HepG2 (cell line): ENCODE measurements at regions not wholly inside any gene's neighbourhood (a gene's known extent, or its start where the extent isn't known, plus 50 kb on each side); places are given as distances from the start of the nearest gene placed in this dataset.

ENCODE experiments used
- ATAC-seq: fragments of 200-7000 bp; cut with Tn5 transposase; 3 replicates; pipeline ENCODE4 v1.9.1; 2020; ENCODE audit warnings: mild to moderate bottlenecking, moderate library complexity
- BruUV-seq: library from RNA; stranded (reverse); fragments of 400-500 nt; replicated peaks from 2 replicates; lab custom pipeline; 2021; lab: Mats Ljungman, UMichigan
- CTCF ChIA-PET: fragments of 300-600 bp; formaldehyde crosslinking; extraction: SDS; loops from one replicate; lab custom pipeline; 2021; ENCODE audit warnings: low total read pairs, inconsistent platforms, low intra/inter-chr PET ratio; lab: Yijun Ruan, JAX
- POLR2A ChIA-PET: fragments of 350-600 bp; sonication (Branson Sonifier 250); formaldehyde crosslinking; loops from one replicate; lab custom pipeline; 2020; ENCODE audit warnings: antibody characterized with exemption, inconsistent platforms; lab: Yijun Ruan, JAX
- DNase-seq: peaks from one replicate; pipeline ENCODE4 v3.0.0-alpha.2; 2015; ENCODE audit warnings: low spot score
- FAIRE-seq: peaks from 3 replicates; lab custom pipeline; 2011; peaks lifted over from hg19 to GRCh38; lab: Jason Lieb, UNC
- H2AFZ ChIP-seq: one replicate; pipeline ENCODE4 v1.6.1; 2011; ENCODE audit warnings: low read length, inconsistent platforms
- H3K27ac ChIP-seq: fragments of 300-600 bp; 3 replicates; pipeline ENCODE4 v1.8.0; 2011; ENCODE audit warnings: mixed run types, mild to moderate bottlenecking, mixed read lengths, low read length, inconsistent platforms; ENCODE audit not compliant: insufficient read depth; ENCODE audit errors: extremely low read length
- H3K27me3 ChIP-seq, 2 experiments: fragments of 200-600 bp in 1 of 2; 2 replicates in 1 of 2; 3 replicates in 1 of 2; pipeline versions ENCODE4 v1.6.0 to v1.8.0; 2011; ENCODE audit warnings: low read length in 2 of 2, mild to moderate bottlenecking in 2 of 2, moderate library complexity in 2 of 2, inconsistent platforms in 1 of 2; ENCODE audit not compliant: insufficient read depth in 2 of 2, control insufficient read depth in 1 of 2
- H3K36me3 ChIP-seq, 2 experiments: fragments of 200-600 bp in 1 of 2; replicated peaks in 1 of 2; 2 replicates in 1 of 2; 3 replicates in 1 of 2; pipeline versions ENCODE4 v1.5.1 to v1.8.0; 2011; ENCODE audit warnings: low read length in 2 of 2, inconsistent platforms in 1 of 2; ENCODE audit not compliant: insufficient read depth in 2 of 2, control insufficient read depth in 1 of 2
- H3K4me1 ChIP-seq: 2 replicates; pipeline ENCODE4 v1.5.1; 2012; ENCODE audit warnings: low read length, inconsistent platforms; ENCODE audit not compliant: insufficient read depth
- H3K4me2 ChIP-seq: 2 replicates; pipeline ENCODE4 v1.6.0; 2011; ENCODE audit warnings: low read depth, low read length, inconsistent platforms
- H3K4me3 ChIP-seq, 3 experiments: fragments of 200-600 bp in 1 of 3; sonication (generic), shearing (Covaris generic) in 1 of 3; replicated peaks in 1 of 3; 2 replicates each; pipeline ENCODE4 v1.5.1; 2011 to 2016; ENCODE audit warnings: low read length in 3 of 3, inconsistent platforms in 2 of 3, low read depth in 2 of 3, mild to moderate bottlenecking in 2 of 3, control low read depth in 1 of 3, mixed read lengths in 1 of 3; ENCODE audit not compliant: insufficient read depth in 1 of 3
- H3K79me2 ChIP-seq: one replicate; pipeline ENCODE4 v1.6.1; 2011; ENCODE audit warnings: low read length, inconsistent platforms; ENCODE audit not compliant: insufficient read depth
- H3K9ac ChIP-seq: 2 replicates; pipeline ENCODE4 v1.6.0; 2011; ENCODE audit warnings: mild to moderate bottlenecking, low read depth, low read length, inconsistent platforms; ENCODE audit not compliant: insufficient read depth
- H3K9me3 ChIP-seq: 2 replicates; pipeline ENCODE4 v1.5.1; 2012; ENCODE audit warnings: mild to moderate bottlenecking, low read length
- H4K20me1 ChIP-seq: 2 replicates; pipeline ENCODE4 v1.6.0; 2011; ENCODE audit warnings: inconsistent platforms, mild to moderate bottlenecking, low read length, moderate library complexity; ENCODE audit not compliant: insufficient read depth
- ATF6 ChIP-seq: sonication (generic); formaldehyde crosslinking; conservative IDR thresholded peaks from 2 replicates; pipeline ENCODE4 v1.4.0; 2020; ENCODE audit warnings: missing genetic modification reagents
- CBX2 ChIP-seq, 2 experiments: fragments of 200-600 bp in 1 of 2; sonication (generic); formaldehyde crosslinking in 1 of 2; IDR thresholded peaks; 2 replicates each; pipeline versions ENCODE4 v1.7.0 to v1.8.1; 2018 to 2022; ENCODE audit warnings: low read depth in 2 of 2, low read length in 1 of 2, mild to moderate bottlenecking in 1 of 2, missing genetic modification reagents in 1 of 2
- FOXJ3 ChIP-seq: sonication (generic); formaldehyde crosslinking; IDR thresholded peaks from 2 replicates; pipeline ENCODE4 v1.4.0; 2020; ENCODE audit warnings: missing genetic modification reagents, mild to moderate bottlenecking, borderline replicate concordance
- MYC ChIP-seq: sonication (generic); formaldehyde crosslinking; IDR thresholded peaks from 2 replicates; pipeline ENCODE4 v1.9.0; 2021; ENCODE audit warnings: missing genetic modification reagents, borderline replicate concordance
- NCOR1 ChIP-seq: fragments of 200-600 bp; sonication (generic); IDR thresholded peaks from 2 replicates; pipeline ENCODE4 v1.7.0; 2017; ENCODE audit warnings: antibody characterized with exemption, low read length, borderline replicate concordance
- RARG ChIP-seq: sonication (generic); formaldehyde crosslinking; IDR thresholded peaks from 2 replicates; pipeline ENCODE4 v1.4.0; 2020; ENCODE audit warnings: low read depth, mild to moderate bottlenecking, missing genetic modification reagents
- XBP1 ChIP-seq: sonication (generic); formaldehyde crosslinking; IDR thresholded peaks from 2 replicates; pipeline ENCODE4 v1.5.0; 2020; ENCODE audit warnings: missing genetic modification reagents
- ZFP91 ChIP-seq: sonication (generic); formaldehyde crosslinking; IDR thresholded peaks from 2 replicates; pipeline ENCODE4 v1.9.0; 2022; ENCODE audit warnings: missing genetic modification reagents, mild to moderate bottlenecking, borderline replicate concordance
- ZNF180 ChIP-seq: sonication (generic); formaldehyde crosslinking; IDR thresholded peaks from 2 replicates; pipeline ENCODE4 v1.4.0; 2020; ENCODE audit warnings: low read depth, missing genetic modification reagents, borderline replicate concordance
- ZNF230 ChIP-seq: sonication (generic); formaldehyde crosslinking; IDR thresholded peaks from 2 replicates; pipeline ENCODE4 v1.4.0; 2020; ENCODE audit warnings: mild to moderate bottlenecking, missing genetic modification reagents
- ZNF331 ChIP-seq: sonication (generic); formaldehyde crosslinking; IDR thresholded peaks from 2 replicates; pipeline ENCODE4 v1.4.0; 2020; ENCODE audit warnings: missing genetic modification reagents
- ZNF614 ChIP-seq: IDR thresholded peaks from 2 replicates; pipeline ENCODE4 v1.6.1; 2018; ENCODE audit warnings: missing biosample characterization, missing genetic modification reagents, inconsistent platforms, borderline replicate concordance
- ZNF639 ChIP-seq: conservative IDR thresholded peaks from 2 replicates; pipeline ENCODE4 v1.6.1; 2018; ENCODE audit warnings: missing genetic modification reagents
- ZNF713 ChIP-seq: sonication (generic); formaldehyde crosslinking; IDR thresholded peaks from 2 replicates; pipeline ENCODE4 v1.4.0; 2020; ENCODE audit warnings: mild to moderate bottlenecking, missing genetic modification reagents
- WGBS: methylation state at CpG from one replicate; pipeline ENCODE4 v1.1.6; 2017; ENCODE audit warnings: low lambda C conversion rate; 5-methylcytosine and 5-hydroxymethylcytosine counted together
- in situ Hi-C: cut with HindIII; loops from 2 replicates; pipeline ENCODE4 v1.10.0; 2017; ENCODE audit warnings: low pct_unique_long_range_greater_than_20kb; ENCODE audit not compliant: extremely low pct_ligation_motif_present
- intact Hi-C: fragments of 100-400 bp; cut with micrococcal nuclease; formaldehyde crosslinking; loops from one replicate; pipeline ENCODE4 v1.10.0; 2022; ENCODE audit not compliant: unreplicated experiment
- TF ChIP-seq, protein P1 (sequence below): sonication (generic); formaldehyde crosslinking; IDR thresholded peaks from 2 replicates; pipeline ENCODE4 v1.4.0; 2020; ENCODE audit warnings: mild to moderate bottlenecking, missing genetic modification reagents

DNA sequence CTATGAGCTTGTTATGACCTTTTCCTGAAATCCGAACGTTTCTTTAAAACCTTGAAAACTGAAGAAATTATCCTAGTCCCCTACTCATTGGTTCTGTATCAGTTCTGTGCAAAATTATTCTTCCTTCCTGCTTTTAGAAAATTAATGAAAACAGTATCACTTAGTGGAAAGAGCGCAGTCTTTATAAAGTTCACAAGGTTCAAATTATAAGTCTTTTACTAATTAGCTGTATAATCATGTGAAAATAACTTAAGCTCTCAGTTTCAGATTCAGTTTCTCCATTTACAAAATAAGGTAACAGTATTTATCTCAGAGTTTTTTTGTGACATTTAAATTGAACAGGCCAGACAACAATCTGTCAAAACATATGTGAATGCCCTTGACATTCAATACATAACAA lies 306.1 kb downstream of the ADAMTS20 start (continued):
- TF ChIP-seq ZNF331 (CRISPR knock-in tag) (no peak), ZNF639 (CRISPR knock-in tag) (no peak), ZNF180 (CRISPR knock-in tag) (no peak), FOXJ3 (CRISPR knock-in tag) (no peak)
- TF ChIP-seq, all 625 proteins: peak for 0

DNA sequence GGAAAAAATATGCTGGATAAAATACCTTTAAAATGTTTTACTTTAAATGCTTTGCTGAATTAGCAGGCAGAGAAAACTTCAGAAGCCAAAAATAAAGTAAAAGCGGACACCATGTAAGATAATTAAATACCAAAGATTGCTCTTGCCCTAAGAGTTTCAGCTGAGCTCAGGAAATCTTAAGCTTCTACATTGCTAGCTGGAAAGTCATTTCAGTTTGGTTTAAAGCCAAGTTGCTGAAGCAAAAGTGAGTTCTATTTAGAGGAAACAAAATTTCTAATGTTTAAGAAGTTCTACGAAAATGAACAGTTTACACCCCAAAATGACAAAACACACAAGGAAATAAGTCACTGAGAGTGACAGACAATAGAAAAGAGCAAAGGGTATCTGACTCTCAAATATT lies 310.0 kb downstream of the ADAMTS20 start:
- Histone ChIP-seq H3K36me3 (no peaks in the 10 kb centered on the region), H2AFZ (no peak overlapping the region), H3K27ac (no peak overlapping the region), H3K79me2 (no peaks in the 10 kb centered on the region), H3K9me3 (no peaks in the 10 kb centered on the region), H3K4me1 (no peaks in the 10 kb centered on the region), H3K4me3 (no peak overlapping the region), H3K4me2 (no peak overlapping the region), H3K9ac (no peak overlapping the region), H4K20me1 (no peaks in the 10 kb centered on the region), H3K27me3 (no peaks in the 10 kb centered on the region; a peak in 1 of 5 replicates)
- ChIA-PET POLR2A (no interaction called here), CTCF (no interaction called here)
- ATAC-seq (no peak), DNase-seq (no peak), FAIRE-seq (no peak)
- in situ Hi-C loops: no loop called here
- WGBS: 4% methylated on average over 2 of the region's 2 CpGs
- BruUV-seq: no TSS peak
- intact Hi-C loops: no loop called here
- no peak for TF ChIP-seq ZNF230
- no peak for TF ChIP-seq ZNF713
- TF ChIP-seq, protein P1, sequence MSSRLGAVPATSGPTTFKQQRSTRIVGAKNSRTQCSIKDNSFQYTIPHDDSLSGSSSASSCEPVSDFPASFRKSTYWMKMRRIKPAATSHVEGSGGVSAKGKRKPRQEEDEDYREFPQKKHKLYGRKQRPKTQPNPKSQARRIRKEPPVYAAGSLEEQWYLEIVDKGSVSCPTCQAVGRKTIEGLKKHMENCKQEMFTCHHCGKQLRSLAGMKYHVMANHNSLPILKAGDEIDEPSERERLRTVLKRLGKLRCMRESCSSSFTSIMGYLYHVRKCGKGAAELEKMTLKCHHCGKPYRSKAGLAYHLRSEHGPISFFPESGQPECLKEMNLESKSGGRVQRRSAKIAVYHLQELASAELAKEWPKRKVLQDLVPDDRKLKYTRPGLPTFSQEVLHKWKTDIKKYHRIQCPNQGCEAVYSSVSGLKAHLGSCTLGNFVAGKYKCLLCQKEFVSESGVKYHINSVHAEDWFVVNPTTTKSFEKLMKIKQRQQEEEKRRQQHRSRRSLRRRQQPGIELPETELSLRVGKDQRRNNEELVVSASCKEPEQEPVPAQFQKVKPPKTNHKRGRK: no peak
- no peak for TF ChIP-seq RARG (CRISPR knock-in tag)
- no peak for TF ChIP-seq XBP1 (CRISPR knock-in tag)
- TF ChIP-seq ZFP91 (CRISPR knock-in tag): no peak
- no peak for TF ChIP-seq MYC
- TF ChIP-seq CBX2 (IDR thresholded peaks at IDR 0.05; ENCODE audit: low read depth, low read length): no peak
- no peak for TF ChIP-seq CBX2 (CRISPR knock-in tag; IDR thresholded peaks at IDR 0.05; ENCODE audit: low read depth)
- TF ChIP-seq NCOR1: no peak
- TF ChIP-seq ATF6: no peak
- no peak for TF ChIP-seq ZNF614 (CRISPR knock-in tag)
